AG10803 (cell line): ENCODE measurements at regions not wholly inside any gene's neighbourhood (a gene's known extent, or its start where the extent isn't known, plus 50 kb on each side); places are given as distances from the start of the nearest gene placed in this dataset.

ENCODE experiments used
- DNase-seq: peaks from one replicate; pipeline ENCODE4 v3.0.0; 2010; ENCODE audit warnings: low read depth
- H3K4me3 ChIP-seq: 2 replicates; pipeline ENCODE4 v1.5.1; 2011; ENCODE audit warnings: mild to moderate bottlenecking, low read length, control low read depth
- TF ChIP-seq, protein P1 (sequence below): conservative IDR thresholded peaks from 2 replicates; pipeline ENCODE4 v1.5.1; 2011; ENCODE audit warnings: mild to moderate bottlenecking, low read length, control low read depth, inconsistent platforms

DNA sequence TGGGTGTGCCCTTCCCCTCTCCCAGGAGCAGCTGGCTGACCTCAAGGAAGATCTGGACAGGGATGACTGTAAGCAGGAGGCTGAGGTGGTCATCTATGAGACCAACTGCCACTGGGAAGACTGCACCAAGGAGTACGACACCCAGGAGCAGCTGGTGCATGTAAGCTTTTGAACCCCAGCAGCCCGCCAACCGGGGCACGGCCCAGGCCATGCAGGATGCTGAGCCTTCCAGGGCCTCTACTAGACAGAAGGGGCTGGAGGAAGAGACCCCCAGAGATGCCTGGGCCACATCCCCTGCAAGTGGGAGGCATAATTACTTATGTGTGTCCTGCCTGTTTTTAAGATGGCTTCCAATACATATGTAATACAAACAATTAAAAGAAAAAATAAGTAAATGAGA is 239.3 kb downstream of the GLI2 start:
- no peak overlapping the region for H3K4me3 ChIP-seq
- no peak for DNase-seq
- TF ChIP-seq, protein P1, sequence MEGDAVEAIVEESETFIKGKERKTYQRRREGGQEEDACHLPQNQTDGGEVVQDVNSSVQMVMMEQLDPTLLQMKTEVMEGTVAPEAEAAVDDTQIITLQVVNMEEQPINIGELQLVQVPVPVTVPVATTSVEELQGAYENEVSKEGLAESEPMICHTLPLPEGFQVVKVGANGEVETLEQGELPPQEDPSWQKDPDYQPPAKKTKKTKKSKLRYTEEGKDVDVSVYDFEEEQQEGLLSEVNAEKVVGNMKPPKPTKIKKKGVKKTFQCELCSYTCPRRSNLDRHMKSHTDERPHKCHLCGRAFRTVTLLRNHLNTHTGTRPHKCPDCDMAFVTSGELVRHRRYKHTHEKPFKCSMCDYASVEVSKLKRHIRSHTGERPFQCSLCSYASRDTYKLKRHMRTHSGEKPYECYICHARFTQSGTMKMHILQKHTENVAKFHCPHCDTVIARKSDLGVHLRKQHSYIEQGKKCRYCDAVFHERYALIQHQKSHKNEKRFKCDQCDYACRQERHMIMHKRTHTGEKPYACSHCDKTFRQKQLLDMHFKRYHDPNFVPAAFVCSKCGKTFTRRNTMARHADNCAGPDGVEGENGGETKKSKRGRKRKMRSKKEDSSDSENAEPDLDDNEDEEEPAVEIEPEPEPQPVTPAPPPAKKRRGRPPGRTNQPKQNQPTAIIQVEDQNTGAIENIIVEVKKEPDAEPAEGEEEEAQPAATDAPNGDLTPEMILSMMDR: no peak

DNA sequence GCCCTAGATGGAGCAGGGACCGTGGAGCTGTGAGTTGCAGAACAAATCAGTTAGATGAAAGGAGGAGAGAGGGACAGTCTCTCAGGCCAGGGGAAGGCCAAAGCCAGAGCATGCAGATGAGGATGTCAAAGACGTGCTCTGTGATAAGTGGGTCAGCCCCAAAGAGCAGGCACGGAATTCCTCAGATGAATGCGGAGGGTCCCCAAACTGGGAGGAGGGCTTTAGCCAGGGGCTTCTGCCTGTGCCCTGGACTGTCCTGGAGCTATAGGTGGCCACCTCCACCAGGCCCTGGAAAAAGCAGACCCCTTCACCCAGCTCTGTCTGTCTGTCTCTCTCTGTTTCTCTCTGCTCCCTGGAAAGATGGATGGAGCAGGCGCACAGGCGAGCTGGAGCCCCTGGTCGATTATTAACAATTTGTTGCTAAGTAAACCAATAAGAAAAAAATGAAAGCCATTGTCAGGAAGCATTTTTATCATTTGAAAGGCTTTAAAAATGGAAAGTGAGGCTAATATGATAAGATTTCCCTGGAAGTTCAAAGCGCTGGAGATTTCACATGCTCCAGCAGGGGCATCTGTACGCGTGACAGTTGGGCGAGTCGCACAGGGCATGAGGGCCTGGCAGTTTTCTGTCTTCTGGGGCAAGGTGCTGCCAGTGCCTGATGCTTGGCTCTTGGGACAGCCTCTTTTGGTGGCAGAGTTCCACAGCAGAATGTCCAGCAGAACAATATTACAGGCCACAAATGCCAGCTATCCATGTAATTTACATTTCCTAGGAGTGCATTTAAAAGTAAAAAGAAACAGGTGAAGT is 241.0 kb downstream of the GLI2 start:
- DNase-seq: no peak
- TF ChIP-seq, protein P1: no peak
- H3K4me3 ChIP-seq: no peak overlapping the region

DNA sequence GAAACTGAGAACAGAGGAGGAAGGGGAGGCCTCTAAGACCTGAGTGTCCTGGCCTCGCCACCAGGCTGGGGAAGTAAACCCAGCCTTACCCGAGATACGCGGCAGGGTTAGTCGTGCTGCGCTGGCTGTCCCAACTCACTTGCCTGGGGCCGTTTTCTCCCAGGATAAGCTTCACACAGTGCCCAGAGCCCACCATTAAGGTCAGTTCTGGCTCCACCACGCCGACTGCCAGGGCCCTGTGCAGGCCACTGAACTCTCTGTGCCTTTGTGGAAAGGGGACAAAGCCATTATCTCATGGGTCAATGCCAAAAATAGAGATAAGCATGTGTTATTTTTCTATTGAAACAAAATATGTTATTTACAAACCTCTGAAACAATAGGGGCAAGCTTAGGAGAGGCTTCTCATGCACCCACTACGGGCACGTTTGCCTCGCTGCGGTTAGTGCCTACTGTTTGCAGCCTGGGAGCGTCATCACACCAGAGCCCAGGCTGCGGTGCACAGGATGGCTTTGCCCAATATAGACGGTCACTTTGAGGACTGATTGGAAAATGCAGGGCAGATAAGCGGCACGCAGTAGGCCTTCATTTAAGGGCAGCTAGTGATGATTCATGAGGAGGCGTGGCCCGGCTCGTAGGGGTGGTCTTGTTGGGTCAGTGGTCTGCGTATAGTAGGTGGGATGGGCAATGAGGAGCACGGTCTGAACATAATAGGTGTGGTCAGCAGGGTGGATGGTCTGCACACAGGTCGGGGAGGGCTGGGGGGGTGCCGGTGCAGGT is 242.1 kb downstream of the GLI2 start:
- TF ChIP-seq, protein P1: no peak
- no peak overlapping the region for H3K4me3 ChIP-seq
- no peak for DNase-seq

DNA sequence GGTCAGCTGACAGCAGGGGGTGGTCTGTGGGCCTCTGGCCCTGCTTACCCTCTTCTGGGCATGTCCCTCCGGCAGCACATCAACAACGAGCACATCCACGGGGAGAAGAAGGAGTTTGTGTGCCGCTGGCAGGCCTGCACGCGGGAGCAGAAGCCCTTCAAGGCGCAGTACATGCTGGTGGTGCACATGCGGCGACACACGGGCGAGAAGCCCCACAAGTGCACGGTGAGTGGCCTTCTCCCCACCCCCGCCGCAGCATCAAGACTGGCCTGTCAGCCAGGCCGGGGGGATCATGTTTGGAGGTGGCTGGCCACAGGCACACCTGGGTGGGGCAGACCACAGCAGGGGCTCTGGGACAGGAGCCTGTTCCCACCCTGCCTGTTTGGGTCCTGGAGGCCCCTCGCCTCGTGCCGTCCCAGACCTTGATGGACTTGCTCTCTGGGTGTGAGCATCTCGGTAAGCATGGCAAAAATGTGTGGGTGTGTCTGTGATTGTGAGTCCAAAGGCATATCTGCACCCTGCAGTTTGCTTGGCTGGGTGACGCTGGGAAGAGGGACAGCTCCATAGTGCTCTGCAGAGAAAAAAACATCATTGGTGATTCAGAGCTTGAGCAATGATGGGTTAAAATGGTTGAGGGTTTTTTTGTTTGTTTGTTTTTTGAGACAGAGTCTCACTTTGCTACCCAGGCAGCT is 242.8 kb downstream of the GLI2 start:
- TF ChIP-seq, protein P1: no peak
- no peak for DNase-seq

DNA sequence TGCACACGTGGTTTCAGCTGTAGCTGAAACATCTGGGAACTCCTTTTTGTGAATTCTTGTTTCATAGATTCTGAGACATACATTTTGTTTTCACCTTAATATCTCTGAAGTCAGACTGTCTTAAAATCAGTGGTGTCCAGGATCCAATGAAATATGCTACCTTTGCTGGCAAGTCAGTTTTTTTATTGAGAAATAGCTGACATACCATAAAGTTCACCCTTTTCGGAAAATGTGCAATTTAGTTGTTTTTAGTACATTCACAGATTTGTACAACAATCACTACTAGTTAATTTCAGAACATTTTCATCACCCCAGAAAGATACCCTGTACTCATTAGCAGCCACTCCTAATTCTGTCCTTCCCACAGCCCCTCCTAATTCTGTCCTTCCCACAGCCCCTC is 243.7 kb downstream of the GLI2 start:
- TF ChIP-seq, protein P1: no peak
- DNase-seq: no peak
- no peak overlapping the region for H3K4me3 ChIP-seq

More for the DNA sequence above, 242.8 kb downstream of the GLI2 start:
- H3K4me3 ChIP-seq: no peak overlapping the region

DNA sequence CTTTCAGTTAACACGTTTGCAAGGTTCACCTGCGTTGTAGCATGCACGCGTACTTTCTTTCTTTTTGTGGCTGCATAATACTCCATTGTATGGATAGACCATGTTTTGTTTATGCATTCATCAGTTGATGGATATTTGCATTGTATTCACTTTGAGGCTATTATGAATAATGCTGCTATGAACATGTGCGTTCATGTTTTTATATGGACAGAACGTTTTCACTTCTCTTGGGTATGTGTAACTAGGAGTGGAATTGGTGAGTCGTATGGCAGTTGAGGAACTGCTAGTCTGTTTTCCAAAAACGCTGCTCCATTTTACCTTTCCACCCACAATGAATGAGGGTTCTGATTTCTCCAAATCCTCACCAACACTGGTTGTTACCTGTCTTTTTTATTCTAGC is 244.3 kb downstream of the GLI2 start:
- no peak for DNase-seq
- H3K4me3 ChIP-seq: no peak overlapping the region
- TF ChIP-seq, protein P1: no peak
